GM12891 (cell line): ENCODE measurements at regions not wholly inside any gene's neighbourhood (a gene's known extent, or its start where the extent isn't known, plus 50 kb on each side); places are given as distances from the start of the nearest gene placed in this dataset.
"Not testable (repeated sequence)": the region's sequence is repeated elsewhere in the genome, so short reads cannot be mapped to it uniquely, and the experiment has no call there.

Source experiments
- DNase-seq: peaks from one replicate; pipeline ENCODE4 v3.0.0; 2011; ENCODE audit warnings: low spot score; ENCODE audit not compliant: insufficient read length
- FAIRE-seq: peaks from 2 replicates; lab custom pipeline; 2011; peaks lifted over from hg19 to GRCh38; lab: Jason Lieb, UNC
- PAX5 ChIP-seq: IDR thresholded peaks from 2 replicates; pipeline ENCODE4 v1.6.1; 2011; ENCODE audit warnings: low read length, moderate library complexity, mild to moderate bottlenecking; ENCODE audit not compliant: insufficient read depth, severe bottlenecking
- POLR2A ChIP-seq: IDR thresholded peaks from 2 replicates; pipeline ENCODE4 v1.6.1; 2011; ENCODE audit warnings: low read depth, low read length, control low read depth
- POLR2AphosphoS5 ChIP-seq: IDR thresholded peaks from 2 replicates; pipeline ENCODE4 v1.6.1; 2011; ENCODE audit warnings: low read depth, low read length, control low read depth
- POU2F2 ChIP-seq: IDR thresholded peaks from 2 replicates; pipeline ENCODE4 v1.6.1; 2011; ENCODE audit warnings: low read depth, mild to moderate bottlenecking, control low read depth, low read length, moderate library complexity
- SPI1 ChIP-seq: IDR thresholded peaks from 2 replicates; pipeline ENCODE4 v1.6.1; 2011; ENCODE audit warnings: low read depth, low read length, control low read depth
- TAF1 ChIP-seq: IDR thresholded peaks from 2 replicates; pipeline ENCODE4 v1.6.1; 2011; ENCODE audit warnings: low read depth, low read length, control low read depth

- FAIRE-seq (no peak), DNase-seq (no peak)
- no peak for TF ChIP-seq SPI1
- no peak for TF ChIP-seq POLR2A
- no peak for TF ChIP-seq PAX5
- TF ChIP-seq TAF1: no peak
- TF ChIP-seq POU2F2: no peak
- no peak for TF ChIP-seq POLR2AphosphoS5
Measured at GRCh38 chr1:189237008-189237407, 1240.7 kb downstream of the BRINP3 start.

DNA sequence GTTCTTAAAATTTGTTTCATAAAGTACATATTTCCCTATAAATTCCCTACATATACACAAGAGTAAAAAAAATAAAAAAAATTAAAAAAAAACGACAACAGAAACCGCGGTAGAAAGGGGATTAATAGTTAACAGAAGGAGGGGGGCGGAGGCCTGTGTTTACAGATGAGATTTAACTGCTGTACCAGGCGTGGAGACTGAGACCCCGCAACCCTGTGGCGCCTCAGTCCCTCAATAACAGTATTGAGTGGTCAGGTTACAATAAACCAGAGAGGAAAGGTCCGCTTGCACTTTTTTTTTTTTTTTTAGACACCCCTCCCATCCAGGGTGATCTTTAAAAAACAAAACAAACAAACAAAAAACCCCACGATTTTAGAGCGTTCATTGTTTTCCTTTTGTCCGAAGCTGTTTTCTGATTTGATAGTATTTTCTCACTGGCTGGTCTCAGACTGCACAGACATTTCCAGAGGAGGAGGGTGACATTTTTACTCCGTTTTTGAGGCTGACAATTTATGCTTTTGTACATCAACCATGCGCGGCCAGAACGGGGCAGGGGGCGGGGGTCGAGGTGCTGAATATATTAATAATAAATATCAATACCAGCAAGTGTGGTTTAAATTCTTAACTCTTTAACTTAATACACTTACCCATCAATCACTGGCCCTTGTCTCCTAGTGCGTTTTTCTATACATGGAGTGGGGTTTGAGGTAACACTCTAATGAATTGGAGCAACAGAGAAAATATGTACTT, 1223.9 kb downstream of the BRINP3 start:
- no peak for FAIRE-seq
- no peak for DNase-seq
- TF ChIP-seq POU2F2 (no peak), PAX5 (no peak), POLR2A (no peak), SPI1 (no peak), POLR2AphosphoS5 (no peak), TAF1 (no peak)

GRCh38 chr1:189261128-189261527, 1216.5 kb downstream of the BRINP3 start:
- not testable (repeated sequence) for DNase-seq, FAIRE-seq

- TF ChIP-seq PAX5: no peak
- TF ChIP-seq POU2F2: no peak
- TF ChIP-seq TAF1: no peak
- no peak for TF ChIP-seq POLR2AphosphoS5
- no peak for TF ChIP-seq SPI1
- TF ChIP-seq POLR2A: no peak
- DNase-seq (no peak), FAIRE-seq (no peak)
Measured at GRCh38 chr1:189269011-189269410, 1208.7 kb downstream of the BRINP3 start.

DNA sequence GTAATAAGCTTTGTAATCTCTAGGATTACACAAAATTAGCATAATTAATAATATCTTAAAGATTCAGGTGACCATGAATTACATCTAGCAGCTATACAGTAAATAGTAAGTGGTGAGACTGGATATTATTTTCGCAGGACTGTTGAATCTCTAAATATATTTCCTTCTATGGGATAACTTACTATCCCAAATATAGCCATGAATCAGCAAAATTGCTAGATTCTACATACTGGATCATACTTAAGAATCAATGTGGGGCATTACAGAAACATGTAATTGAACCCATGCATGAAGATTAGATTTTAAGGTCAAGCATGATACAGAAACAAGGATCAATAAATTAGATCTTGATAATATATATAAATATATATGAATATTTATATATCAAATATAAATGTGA, 1203.4 kb downstream of the BRINP3 start:
- DNase-seq (no peak), FAIRE-seq (no peak)
- TF ChIP-seq PAX5 (no peak), POLR2AphosphoS5 (no peak), TAF1 (no peak), POU2F2 (no peak), POLR2A (no peak), SPI1 (no peak)

DNA sequence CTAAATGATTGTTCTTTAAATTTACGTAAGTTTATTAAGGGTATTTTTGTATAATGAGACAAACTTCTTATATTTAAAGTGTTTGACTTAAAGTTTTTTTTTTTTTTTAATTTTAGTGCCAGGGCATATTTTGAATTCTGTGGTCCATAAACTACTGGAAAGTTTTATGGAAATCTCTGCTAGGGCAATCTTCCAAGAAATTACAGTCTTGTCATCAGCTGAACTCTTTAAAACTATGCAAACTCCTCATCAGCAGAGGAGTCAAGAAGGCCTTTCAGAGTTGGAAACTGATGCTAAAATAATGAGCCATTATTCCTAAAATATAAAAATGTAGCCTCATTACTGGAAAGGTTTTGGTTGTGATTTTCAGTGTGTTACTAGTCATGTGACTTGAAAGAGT, 1201.9 kb downstream of the BRINP3 start:
- DNase-seq (no peak), FAIRE-seq (no peak)
- no peak for TF ChIP-seq POLR2AphosphoS5

DNA sequence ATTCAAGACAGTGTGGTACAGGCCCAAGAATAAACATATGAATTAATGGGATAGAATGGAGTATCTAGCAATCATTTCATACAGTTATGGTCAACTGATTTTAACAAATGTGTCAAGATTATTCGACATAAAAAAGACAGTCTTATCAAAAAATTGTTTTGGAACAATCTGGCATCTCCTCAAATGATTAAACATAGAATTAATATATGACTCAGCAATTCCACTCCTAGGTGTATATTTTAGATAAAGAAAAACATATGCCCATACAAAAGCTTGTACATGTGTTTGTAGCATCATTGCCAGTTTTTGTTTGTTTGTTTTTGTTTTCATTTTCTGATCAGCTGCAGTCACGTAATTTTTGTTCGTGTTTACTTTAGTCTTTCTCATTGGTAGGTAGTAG, 1188.3 kb downstream of the BRINP3 start:
- TF ChIP-seq TAF1: no peak
- no peak for TF ChIP-seq PAX5
- DNase-seq (no peak), FAIRE-seq (no peak)

GRCh38 chr1:189301235-189301634, 1176.4 kb downstream of the BRINP3 start:
- DNase-seq (no peak), FAIRE-seq (no peak)
- TF ChIP-seq POLR2A (no peak), SPI1 (no peak), PAX5 (no peak), POLR2AphosphoS5 (no peak), POU2F2 (no peak), TAF1 (no peak)

GRCh38 chr1:189305279-189305678, 1172.4 kb downstream of the BRINP3 start:
- no peak for FAIRE-seq
- DNase-seq: no peak
- TF ChIP-seq POU2F2 (no peak), TAF1 (no peak), PAX5 (no peak), POLR2AphosphoS5 (no peak), POLR2A (no peak)

DNA sequence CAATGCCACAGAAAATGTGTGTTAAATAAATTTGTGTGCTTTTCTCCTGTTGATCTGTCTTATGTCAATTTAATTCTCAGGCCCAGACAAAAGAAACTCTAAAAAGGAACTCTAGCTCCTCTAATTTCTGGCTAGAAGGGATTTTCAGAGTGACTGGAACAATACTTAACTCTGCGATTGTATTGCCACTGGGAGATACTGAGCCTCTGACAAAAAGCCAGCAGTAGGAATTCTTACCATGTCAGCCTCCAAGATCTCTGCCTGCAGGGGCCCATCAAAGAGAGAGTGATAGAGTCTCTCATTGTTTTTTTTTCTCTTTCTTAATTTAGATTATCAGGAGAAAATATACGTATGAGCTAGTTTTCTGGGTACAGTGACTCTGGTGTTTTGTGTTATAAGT, 1165.7 kb downstream of the BRINP3 start:
- FAIRE-seq (no peak), DNase-seq (no peak)
- no peak for TF ChIP-seq PAX5
- no peak for TF ChIP-seq POLR2AphosphoS5
- no peak for TF ChIP-seq POU2F2
- TF ChIP-seq POLR2A: no peak
- no peak for TF ChIP-seq SPI1
- TF ChIP-seq TAF1: no peak
